ENCODE measurements at regions not wholly inside any gene's neighbourhood (a gene's known extent, or its start where the extent isn't known, plus 50 kb on each side); places are given as distances from the start of the nearest gene placed in this dataset.

DNA sequence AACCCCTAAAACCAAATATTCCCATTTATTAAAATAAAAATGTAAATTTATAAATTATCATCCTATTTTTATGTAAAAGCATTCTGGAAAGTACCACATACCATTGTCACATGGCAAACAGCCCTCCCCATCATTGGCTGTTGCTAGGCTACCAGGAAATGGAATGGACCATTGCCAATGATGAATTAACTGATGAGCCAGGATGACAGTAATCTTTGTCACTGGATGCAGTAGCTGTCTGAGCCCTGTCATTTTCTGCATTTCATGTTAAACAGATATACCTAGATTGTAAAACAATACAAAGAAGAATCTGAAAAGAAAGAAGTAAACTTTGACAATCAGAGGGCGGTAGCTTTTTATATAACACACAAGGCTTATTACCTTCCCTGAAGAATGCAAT, 641.4 kb downstream of the BCL11A start:
- TF ChIP-seq, protein P1, sequence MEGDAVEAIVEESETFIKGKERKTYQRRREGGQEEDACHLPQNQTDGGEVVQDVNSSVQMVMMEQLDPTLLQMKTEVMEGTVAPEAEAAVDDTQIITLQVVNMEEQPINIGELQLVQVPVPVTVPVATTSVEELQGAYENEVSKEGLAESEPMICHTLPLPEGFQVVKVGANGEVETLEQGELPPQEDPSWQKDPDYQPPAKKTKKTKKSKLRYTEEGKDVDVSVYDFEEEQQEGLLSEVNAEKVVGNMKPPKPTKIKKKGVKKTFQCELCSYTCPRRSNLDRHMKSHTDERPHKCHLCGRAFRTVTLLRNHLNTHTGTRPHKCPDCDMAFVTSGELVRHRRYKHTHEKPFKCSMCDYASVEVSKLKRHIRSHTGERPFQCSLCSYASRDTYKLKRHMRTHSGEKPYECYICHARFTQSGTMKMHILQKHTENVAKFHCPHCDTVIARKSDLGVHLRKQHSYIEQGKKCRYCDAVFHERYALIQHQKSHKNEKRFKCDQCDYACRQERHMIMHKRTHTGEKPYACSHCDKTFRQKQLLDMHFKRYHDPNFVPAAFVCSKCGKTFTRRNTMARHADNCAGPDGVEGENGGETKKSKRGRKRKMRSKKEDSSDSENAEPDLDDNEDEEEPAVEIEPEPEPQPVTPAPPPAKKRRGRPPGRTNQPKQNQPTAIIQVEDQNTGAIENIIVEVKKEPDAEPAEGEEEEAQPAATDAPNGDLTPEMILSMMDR (conservative IDR thresholded peaks at IDR 0.05), result no peak
- no peak for TF ChIP-seq EZH2 (IDR thresholded peaks at IDR 0.05; ENCODE audit: low read depth)

Data from PC-9 (cell line).